ENCODE measurements at regions not wholly inside any gene's neighbourhood (a gene's known extent, or its start where the extent isn't known, plus 50 kb on each side); places are given as distances from the start of the nearest gene placed in this dataset.
"Not testable (repeated sequence)": the region's sequence is repeated elsewhere in the genome, so short reads cannot be mapped to it uniquely, and the experiment has no call there.

DNA sequence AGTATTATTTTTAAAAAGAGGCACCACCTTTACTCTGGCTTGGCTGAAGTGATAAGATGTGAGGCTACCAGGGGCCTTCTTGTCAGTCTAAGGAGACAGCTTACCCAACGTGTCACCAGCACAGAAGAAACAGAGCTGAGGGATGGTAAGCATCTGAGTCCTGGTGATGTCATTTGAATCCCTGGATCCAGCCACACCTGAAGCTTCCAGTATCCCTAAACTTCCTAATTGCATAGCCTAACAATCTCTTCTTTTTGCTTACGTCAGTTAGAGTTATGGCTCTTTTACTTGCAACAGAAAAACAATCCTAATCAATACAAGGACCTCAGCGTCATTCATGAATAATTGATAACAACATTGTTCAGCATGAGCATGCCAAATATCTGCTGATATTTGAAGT is 436.6 kb downstream of the SHISA9 start:
- DNase-seq, result no peak

DNA sequence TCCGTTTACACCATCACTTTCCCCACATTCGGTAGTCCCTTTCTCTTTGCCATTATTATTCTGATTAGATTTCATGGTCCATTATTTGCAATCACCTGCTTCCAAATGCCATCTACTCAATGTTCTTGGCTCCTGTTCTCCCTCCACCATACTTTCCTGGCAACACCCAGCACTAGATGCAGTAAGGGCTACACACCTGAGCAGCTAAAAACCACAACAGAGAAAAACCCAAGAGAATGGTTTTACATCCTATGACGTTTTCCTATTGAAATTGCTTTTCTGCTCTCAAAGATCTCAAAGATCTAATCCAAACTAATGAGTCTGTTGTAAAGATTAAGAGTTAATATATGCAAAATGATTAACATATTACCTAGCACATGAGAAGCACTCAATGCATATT is 441.3 kb downstream of the SHISA9 start:
- DNase-seq, result no peak

DNA sequence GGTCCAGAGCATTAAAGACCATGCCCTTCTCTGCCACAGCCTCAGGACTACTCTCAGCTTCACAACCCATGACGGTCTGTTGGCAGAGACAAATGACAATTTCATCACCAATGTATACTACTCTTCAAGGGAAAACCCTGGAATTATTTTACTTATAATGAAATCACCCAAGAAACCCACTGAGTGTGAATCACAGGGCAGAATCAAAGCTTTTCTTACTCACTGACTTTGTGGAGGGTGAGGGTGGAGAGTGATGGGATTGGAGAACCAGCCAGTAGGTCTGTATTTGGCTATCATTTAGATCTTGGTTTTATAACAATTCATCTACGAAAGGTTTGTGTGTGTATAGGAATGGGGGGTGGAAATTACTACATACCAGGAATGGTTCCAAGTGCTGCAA is 442.6 kb downstream of the SHISA9 start:
- DNase-seq, result peak in 1 of 3 donors; percentile 0

DNA sequence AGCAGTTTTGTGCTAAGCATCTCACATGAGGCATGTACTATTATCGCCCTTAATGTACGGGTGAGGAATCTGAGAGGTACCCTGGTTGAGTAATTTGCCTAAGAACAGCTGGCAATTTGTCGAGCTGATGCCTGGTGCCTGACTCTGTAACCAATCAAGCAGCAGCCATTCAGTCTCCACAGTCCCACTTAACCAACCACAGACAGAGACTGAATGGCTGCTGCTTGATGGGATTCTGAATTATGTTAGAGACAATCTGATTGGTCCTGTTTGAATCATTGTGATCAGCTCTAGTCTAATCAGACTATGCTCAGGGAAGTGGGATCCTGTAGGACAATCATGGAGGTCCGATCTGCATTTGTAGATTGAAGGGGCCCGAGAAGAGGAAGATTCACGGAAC is 447.0 kb downstream of the SHISA9 start:
- DNase-seq, result no peak

GRCh38 chr16:13350000-13350399 is 448.6 kb downstream of the SHISA9 start:
- DNase-seq, result no peak

DNA sequence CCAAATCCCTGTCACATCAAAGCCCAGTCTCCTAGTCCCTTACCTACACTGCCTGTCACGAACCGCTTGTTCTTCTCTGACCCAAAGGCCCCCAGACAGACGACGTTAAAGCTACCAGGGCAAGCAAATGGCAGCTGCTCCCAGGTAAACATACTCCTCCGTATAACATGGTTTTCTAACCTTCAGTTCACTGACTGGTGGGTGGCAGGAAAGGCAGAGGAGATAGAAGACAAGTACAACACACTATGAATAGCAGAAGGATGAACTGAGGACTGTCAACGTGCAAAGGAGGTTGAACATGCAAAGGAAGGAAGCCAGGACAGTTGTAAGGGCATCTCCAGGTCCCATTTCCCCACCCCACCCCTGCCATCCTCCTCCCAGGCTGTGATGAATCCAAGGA is 449.8 kb downstream of the SHISA9 start:
- no peak for DNase-seq

DNA sequence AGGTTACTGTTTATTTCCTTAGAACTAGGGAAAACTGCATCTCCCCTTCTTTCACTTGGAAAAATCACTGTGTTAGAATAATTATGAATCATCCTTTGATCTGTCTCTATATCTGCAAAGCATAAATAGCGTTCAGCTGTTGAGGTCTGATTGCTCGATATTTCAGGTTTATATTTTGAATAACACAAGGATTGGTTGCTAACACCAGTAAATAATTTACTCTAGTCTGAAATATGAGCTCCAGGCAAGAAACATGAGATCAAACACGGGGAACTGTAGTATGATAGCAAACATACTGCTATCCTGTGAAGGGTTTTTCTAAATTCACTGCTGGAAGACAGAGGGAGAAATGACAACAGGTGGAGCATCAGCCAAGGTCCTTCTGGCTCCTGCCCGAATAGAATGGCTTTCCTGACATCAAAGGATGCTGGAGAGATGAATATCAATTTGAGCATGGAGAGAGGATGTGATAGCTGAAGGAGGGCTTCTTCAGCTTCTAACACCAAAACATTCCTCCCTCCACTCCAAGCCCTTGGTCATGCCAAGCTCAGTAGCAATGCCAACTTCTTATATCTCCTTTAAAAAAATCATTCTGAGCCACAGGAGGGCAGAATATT is 450.3 kb downstream of the SHISA9 start:
- DNase-seq, result no peak

GRCh38 chr16:13352796-13353195 is 451.4 kb downstream of the SHISA9 start:
- not testable (repeated sequence) for DNase-seq

GRCh38 chr16:13357842-13358241 is 456.4 kb downstream of the SHISA9 start:
- not testable (repeated sequence) for DNase-seq

GRCh38 chr16:13359835-13360234 is 458.4 kb downstream of the SHISA9 start:
- DNase-seq, result no peak

- DNase-seq, result no peak
These were observed 471.0 kb downstream of the SHISA9 start for GRCh38 chr16:13372421-13372820.

- DNase-seq, result no peak
These were observed 474.8 kb downstream of the SHISA9 start for GRCh38 chr16:13376174-13376573.

- DNase-seq, result no peak
These were observed 475.7 kb downstream of the SHISA9 start for GRCh38 chr16:13377143-13377542.

DNA sequence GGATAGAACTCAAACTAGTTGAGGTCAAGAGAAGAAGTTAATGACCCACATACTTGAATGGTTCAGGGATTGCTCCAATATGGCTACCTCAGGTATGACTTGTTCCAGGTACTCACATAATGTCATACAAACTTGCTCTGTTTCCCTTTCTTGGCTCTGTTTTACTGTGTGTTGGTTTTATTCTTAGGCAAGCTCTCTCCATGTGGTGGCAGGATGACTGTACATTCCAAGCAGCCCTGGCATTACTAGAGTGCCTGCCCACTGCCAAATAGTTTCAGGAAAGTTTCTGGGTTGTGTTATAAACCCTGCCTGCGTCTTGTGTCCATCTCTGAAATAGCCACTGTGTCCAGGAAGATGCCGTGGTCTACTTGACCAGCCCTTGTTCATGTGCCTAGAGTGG is 476.8 kb downstream of the SHISA9 start:
- no peak for DNase-seq

GRCh38 chr16:13379266-13379665 is 477.9 kb downstream of the SHISA9 start:
- no peak for DNase-seq

GRCh38 chr16:13385156-13386040 is 484.0 kb downstream of the SHISA9 start:
- not testable (repeated sequence) for DNase-seq

DNA sequence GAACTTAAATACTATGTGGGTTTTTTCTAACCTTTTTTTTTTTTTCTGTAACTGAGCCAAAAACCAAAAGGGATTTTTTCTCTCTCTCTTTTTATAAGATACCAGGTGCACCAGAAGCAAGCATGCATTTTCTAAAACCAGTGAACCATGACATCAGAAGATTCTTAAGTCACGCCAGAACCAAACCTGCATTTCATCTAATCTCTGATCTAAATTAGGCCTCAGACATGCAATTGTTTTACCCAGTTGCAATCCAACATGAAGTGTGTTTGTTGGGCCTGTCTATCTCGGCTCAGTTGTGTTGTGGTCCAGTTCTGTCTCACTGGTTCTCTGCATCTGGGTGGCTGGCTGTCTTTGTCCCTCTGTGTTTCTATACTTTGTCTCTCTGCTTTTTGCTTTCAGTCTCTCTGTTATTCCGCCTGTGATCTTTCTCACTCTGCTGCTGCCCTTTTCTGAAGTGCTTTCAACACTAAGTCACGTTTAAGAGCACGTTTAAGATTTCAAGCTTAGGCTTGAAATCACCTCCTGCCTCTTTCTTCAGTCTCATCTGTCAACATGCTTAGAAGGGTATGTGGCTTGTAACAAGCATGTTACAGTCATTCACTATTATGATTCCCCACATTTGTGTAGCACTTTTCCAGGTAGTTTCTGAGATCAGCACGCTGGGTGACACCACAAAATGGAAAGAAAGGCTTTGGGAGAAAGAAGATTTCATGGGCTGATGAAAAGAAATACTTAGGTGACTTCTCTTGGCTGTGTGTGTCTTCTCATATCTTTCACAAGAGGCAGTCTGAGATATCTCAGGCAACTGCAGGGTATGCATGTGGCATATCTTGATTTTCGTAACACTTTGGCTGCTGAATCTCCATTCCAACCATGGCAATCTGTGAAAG is 488.9 kb downstream of the SHISA9 start:
- no peak for DNase-seq

DNA sequence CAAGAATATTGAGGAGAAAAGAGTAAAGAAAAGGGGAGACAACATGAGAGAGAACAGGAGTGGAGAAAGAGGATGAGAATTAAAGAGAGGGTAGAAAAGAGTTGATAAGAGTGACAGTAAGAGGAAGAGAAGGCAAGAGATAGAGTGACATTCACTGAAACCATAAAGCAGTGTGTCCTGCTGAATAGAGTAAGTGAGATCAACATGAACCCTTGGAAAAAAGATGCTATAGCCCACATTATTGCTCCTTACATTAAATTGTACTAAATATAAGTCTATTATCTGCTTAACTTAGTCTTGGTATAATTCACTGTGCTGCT is 489.5 kb downstream of the SHISA9 start:
- no peak for DNase-seq

DNA sequence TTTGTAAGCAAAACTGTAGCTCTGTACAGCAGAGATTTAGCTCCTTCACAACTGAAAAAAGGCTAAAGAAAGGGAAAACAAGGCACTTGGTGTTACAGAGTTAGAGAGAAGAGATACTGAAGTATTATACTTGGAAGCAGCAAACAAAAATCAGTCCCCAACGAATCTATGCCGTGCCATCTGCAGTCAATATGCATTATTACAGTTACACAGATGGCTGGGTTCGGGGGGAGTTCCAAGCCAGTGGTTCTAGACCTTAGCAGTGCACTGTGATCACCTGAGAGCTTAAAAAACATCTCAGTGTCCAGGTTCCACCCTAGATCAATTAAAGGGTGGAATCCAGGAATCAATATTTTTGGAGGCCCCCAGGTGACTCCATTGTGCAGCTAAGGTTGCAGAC is 489.9 kb downstream of the SHISA9 start:
- no peak for DNase-seq

DNA sequence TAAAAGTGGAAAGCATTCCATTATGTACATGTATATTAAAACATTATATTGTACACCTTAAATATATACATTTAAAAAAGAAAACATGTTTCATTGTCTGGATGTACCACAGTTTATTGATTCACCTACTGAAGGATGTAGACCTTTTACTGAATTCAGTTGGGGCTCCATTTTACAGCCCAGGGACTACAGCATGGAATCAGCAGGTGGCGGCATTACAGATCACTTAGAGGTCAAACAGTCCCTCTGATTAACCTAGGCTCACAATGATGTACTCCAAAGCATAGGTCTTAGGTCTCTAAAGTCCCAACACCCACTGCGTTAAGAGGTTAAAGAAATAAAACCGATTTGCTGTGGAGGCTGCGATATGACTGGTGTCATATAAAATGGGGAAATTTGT is 490.9 kb downstream of the SHISA9 start:
- DNase-seq, result no peak

- no peak for DNase-seq
These were observed 492.4 kb downstream of the SHISA9 start for GRCh38 chr16:13393816-13394215.

- DNase-seq, result no peak
These were observed 493.1 kb downstream of the SHISA9 start for GRCh38 chr16:13394488-13394887.

DNA sequence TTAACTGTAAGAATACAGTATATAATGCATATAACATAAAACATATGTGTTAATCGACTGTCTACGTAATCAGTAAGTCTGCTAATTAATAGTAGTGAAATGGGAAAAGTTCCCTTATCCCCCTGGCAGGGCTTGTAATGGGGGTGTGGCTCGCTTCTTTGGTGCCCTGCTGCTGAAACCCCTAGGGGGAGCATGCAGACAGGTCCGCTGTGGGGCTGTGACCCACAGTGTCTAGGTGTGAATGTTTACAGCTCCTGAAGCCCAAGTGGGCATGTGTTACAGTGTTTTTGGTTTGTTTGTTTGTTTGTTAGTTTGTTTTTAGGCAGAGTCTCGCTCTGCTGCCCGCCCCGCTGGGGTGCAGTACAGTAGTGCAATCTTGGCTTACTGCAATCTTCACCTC is 495.7 kb downstream of the SHISA9 start:
- DNase-seq, result no peak

- no peak for DNase-seq
These were observed 500.2 kb downstream of the SHISA9 start for GRCh38 chr16:13401641-13402040.
